Activated CD4-positive, alpha-beta T cell treated with anti-CD3 and anti-CD28 coated beads, Interleukin-10, Interleukin-2, amounts not matched to agents 100 ng/mL and 50 ng/mL, durations not matched to agents 16 hours and 8 hours (primary cell): ENCODE measurements at regions not wholly inside any gene's neighbourhood (a gene's known extent, or its start where the extent isn't known, plus 50 kb on each side); places are given as distances from the start of the nearest gene placed in this dataset.
"Not testable (repeated sequence)": the region's sequence is repeated elsewhere in the genome, so short reads cannot be mapped to it uniquely, and the experiment has no call there.

Experiments used
- DNase-seq: peaks from one replicate; pipeline ENCODE4 v3.0.0-alpha.2; 2020

- no peak for DNase-seq
These were observed 142.4 kb downstream of the ZFP64 start for GRCh38 chr20:52049001-52049731.

- peak; percentile 67 for DNase-seq
These were observed 143.5 kb downstream of the ZFP64 start for GRCh38 chr20:52047811-52048764.

GRCh38 chr20:52041966-52042365 is 149.6 kb downstream of the ZFP64 start:
- DNase-seq = no peak

DNA sequence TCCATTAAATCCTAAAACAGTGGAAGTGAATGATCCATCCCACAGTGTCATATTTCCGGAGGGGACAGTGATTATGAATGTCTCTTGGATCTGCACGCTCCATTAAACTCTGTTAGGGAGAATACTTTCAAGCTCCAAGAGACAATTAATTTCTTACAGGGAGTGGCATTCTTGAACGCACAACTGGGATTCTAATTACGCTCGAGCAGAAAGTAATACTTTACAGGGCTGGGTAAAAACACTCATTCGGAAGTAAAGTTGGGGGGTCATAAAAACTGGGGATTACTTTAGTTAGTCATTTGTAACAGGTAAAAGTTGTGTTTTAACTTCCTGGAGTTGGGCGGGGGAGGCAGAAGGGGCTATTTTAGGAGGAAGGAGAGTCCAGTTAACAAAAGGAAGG is 151.8 kb downstream of the ZFP64 start:
- no peak for DNase-seq

GRCh38 chr20:52038632-52039031 is 152.9 kb downstream of the ZFP64 start:
- DNase-seq = not testable (repeated sequence)

DNA sequence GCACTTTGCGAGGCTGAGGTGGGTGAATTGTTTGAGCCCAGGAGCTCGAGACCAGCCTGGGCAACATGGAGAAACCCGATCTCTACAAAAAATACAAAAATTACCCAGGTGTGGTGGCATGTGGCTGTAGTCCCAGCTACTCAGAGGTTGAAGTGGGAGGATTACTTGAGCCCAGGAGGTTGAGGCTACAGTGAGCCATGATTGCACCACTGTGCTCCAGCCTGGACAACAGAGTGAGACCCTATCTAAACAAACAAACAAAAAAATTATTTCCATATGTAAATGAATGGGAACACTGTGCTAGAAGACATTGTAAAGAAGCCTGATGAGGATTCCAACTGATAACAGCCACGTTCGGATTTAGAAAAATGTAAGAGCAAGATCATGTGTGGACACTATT is 154.2 kb downstream of the ZFP64 start:
- no peak for DNase-seq

DNA sequence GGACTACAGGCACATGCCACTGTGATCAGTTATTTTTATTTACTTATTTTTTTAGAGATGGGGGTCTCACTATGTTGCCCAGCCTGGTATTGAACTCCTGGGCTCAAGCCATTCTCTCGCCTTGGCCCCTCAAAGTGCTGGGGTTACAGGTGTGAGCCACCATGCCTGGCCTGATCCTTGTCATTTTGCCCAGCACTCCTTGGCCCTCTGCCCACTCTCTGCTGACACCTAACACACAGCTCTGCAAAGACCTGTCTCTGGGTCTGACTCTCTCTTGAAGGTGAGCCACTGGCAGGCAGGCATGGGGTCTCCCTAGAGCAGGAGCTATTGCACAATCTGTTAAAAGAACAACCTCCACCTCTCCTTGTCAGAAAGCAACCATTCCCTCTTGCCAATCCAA is 155.6 kb downstream of the ZFP64 start:
- no peak for DNase-seq

- no peak for DNase-seq
These were observed 156.1 kb downstream of the ZFP64 start for GRCh38 chr20:52035498-52035897.

GRCh38 chr20:52034581-52034980 is 157.0 kb downstream of the ZFP64 start:
- no peak for DNase-seq

GRCh38 chr20:52033313-52033712 is 158.3 kb downstream of the ZFP64 start:
- DNase-seq = no peak

DNA sequence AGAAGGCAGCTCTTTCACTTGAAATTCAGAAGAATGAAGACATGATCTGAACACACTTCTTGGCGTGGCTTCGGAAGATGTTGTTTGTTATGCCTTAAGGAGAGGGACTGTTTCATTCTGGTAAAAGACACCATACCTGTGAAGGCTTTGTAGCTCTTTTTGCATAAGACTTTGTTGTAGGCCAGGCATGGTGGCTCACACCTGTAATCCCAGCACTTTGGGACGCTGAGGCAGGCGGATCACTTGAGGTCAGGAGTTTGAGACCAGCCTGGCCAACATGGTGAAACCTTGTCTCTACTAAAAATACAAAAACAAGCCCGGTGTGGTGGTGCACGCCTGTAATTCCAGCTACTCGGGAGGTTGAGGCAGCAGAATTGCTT is 159.3 kb downstream of the ZFP64 start:
- not testable (repeated sequence) for DNase-seq

- DNase-seq = peak; percentile 70
These were observed 159.8 kb downstream of the ZFP64 start for GRCh38 chr20:52031563-52032303.

GRCh38 chr20:52031206-52031562 is 160.4 kb downstream of the ZFP64 start:
- DNase-seq = no peak

- DNase-seq = not testable (repeated sequence)
These were observed 162.4 kb downstream of the ZFP64 start for GRCh38 chr20:52029129-52029528.

DNA sequence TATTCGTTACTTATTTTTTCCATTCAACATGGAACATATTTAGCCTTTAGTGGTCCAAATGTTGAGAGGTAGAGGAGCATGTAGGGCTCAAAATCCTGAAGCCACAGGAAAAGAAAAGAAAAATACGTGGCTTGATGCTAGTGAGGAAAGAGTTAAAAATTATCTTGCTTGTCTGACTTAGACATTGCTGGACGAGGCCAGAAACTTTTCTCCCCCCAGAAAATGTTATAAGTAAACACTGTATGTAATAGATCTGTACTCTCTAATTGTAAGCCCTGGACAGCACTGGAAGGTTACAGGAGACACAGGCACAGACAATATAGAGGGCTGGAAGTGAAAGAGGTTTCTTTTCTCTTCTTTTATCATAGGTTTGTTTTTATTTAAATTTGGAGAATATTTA is 165.6 kb downstream of the ZFP64 start:
- no peak for DNase-seq

- no peak for DNase-seq
These were observed 172.3 kb downstream of the ZFP64 start for GRCh38 chr20:52019313-52019712.

GRCh38 chr20:52017669-52018317 is 173.8 kb downstream of the ZFP64 start:
- no peak for DNase-seq

GRCh38 chr20:52016022-52016421 is 175.6 kb downstream of the ZFP64 start:
- no peak for DNase-seq

DNA sequence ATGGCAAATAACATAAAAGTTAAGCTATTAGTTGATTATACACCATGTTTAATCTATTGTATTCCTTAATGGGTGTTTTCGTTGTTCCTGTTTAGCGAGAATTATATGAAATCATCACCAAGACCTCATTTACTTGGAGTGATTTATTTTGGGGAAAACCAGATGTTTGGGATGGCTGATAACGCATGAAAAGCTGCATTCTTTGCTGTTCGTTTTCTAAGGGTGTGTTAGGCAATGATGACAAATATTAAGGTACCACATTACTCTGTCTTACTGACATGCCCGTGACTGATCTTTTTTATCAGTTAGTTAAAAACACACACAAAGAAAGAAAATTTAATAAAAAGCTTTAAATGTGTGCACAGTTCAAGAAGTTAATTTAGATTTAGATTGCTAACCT is 176.4 kb downstream of the ZFP64 start:
- DNase-seq = no peak

- no peak for DNase-seq
These were observed 179.5 kb downstream of the ZFP64 start for GRCh38 chr20:52012079-52012478.

DNA sequence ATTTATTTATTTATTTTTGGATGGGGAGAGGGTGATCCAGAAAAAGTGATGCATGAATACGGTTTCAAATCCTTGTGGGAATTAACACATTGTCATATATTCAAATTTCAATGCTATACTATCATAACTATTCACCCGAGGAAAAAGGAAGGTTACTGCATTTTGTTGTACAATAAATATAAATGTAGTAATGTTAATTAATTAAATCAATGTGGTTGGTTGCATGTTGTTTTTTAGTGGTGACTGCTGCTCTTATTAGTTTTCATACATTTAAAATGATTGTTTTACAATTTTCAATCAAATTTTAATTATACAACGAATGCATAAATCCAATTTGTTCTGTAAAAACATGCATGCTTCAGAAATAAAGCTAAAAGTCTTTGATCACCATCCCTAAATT is 180.5 kb downstream of the ZFP64 start:
- DNase-seq = no peak

DNA sequence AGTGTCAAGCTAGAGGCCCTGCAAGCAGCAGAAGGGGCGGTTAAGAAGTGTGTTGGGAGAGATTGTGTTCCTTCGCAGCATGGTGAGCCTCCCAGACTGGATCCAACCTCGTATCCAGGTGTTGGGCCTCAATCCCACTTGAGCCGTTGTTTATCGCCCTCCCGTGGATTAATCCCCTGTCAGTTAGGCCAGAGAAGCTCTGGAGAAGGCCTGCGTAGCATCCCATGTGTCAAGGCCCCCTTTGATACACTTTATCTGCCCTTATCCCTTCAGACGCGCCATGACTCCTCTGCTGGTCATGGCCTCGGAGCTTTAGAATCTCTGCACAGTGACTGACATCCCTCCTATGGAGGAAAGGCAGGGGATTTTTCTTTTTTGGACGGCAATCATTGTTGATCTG is 181.0 kb downstream of the ZFP64 start:
- DNase-seq = no peak

DNA sequence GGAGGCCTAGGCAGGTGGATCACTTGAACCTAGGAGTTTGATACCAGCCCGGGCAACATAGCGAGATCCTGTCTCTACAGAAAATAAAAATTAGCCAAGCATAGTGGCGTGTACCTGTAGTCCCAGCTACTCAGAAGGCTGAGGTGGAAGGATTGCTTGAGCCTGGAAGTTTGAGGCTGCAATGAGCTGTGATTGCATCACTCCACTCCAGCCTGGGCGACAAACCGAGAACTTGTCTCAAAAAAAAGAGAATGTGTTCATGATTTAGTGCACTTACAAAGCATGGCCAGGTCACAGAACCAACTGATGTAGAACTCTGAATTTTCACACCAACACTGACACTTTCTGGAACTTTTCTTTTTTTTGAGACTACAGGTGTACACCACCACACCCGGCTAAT is 182.7 kb downstream of the ZFP64 start:
- DNase-seq = no peak
